Lung (tissue), 11 donors: ENCODE measurements at regions not wholly inside any gene's neighbourhood (a gene's known extent, or its start where the extent isn't known, plus 50 kb on each side); places are given as distances from the start of the nearest gene placed in this dataset.

Experiments
- ATAC-seq: fragments of 200-7000 bp; cut with Tn5 transposase; one replicate; pipeline ENCODE4 v1.9.1; 2020; ENCODE audit warnings: moderate number of reproducible peaks; ENCODE audit not compliant: insufficient read depth, low FRiP score
- DNase-seq, 3 donors: peaks; one replicate each; pipeline ENCODE4 v3.0.0-alpha.2; 2013 to 2017
- H3K27ac ChIP-seq, 2 donors: one replicate each; pipeline ENCODE4 v1.5.1; 2013; ENCODE audit warnings: mild to moderate bottlenecking in 2 of 2, moderate library complexity in 2 of 2, control low read depth in 1 of 2, inconsistent platforms in 1 of 2, low read depth in 1 of 2, low read length in 1 of 2
- H3K27me3 ChIP-seq, 3 donors: one replicate each; pipeline ENCODE4 v1.5.1; 2013; ENCODE audit warnings: low read length in 2 of 3; ENCODE audit not compliant: control insufficient read depth in 3 of 3, insufficient read depth in 3 of 3
- H3K36me3 ChIP-seq, 4 donors: one replicate each; pipeline ENCODE4 v1.5.1; 2013; ENCODE audit warnings: low read length in 4 of 4, mild to moderate bottlenecking in 1 of 4, moderate library complexity in 1 of 4; ENCODE audit not compliant: control insufficient read depth in 4 of 4, insufficient read depth in 4 of 4
- H3K4me1 ChIP-seq, 5 donors: one replicate each; pipeline ENCODE4 v1.5.1; 2013; ENCODE audit warnings: low read length in 5 of 5, mild to moderate bottlenecking in 2 of 5, moderate library complexity in 1 of 5; ENCODE audit not compliant: control insufficient read depth in 5 of 5, insufficient read depth in 5 of 5
- H3K4me3 ChIP-seq: one replicate; pipeline ENCODE4 v1.5.1; 2013; ENCODE audit warnings: mild to moderate bottlenecking, control low read depth, moderate library complexity
- H3K9ac ChIP-seq, 2 donors: one replicate each; pipeline ENCODE4 v1.5.1; 2013; ENCODE audit warnings: low read length in 2 of 2, control low read depth in 1 of 2; ENCODE audit not compliant: insufficient read depth in 1 of 2
- H3K9me3 ChIP-seq, 4 donors: one replicate each; pipeline ENCODE4 v1.5.1; 2013; ENCODE audit warnings: low read length in 3 of 4, mild to moderate bottlenecking in 1 of 4, moderate library complexity in 1 of 4; ENCODE audit not compliant: control insufficient read depth in 4 of 4, insufficient read depth in 3 of 4
- CTCF ChIP-seq: IDR thresholded peaks from 2 replicates; pipeline ENCODE4 v1.5.1; 2012; ENCODE audit warnings: mild to moderate bottlenecking; ENCODE audit errors: control extremely low read depth, extremely low read depth
- WGBS, 2 donors: extraction: QIAGEN DNeasy Blood & Tissue Kit; methylation state at CpG; one replicate each; pipeline ENCODE4 v1.1.7; 2013; 5-methylcytosine and 5-hydroxymethylcytosine counted together
- donor health status: control.
- donor health status: control.
- donor health status: Bipolar disorder and iron deficiency.
- donor health status: healthy.
- donor health status: DM: yes; HTN: yes; CAD: no.

GRCh38 chr4:31715302-31715701, 995.1 kb downstream of the PCDH7 start:
- H3K36me3 ChIP-seq: no peaks in the 10 kb centered on the region
- no peaks in the 10 kb centered on the region for H3K9me3 ChIP-seq
- H3K27me3 ChIP-seq: no peaks in the 10 kb centered on the region
- TF ChIP-seq CTCF: no peak
- DNase-seq (no peak), ATAC-seq (no peak)
- peaks cover 0 to 4% (median 0%) of the 10 kb centered on the region in 5 donors for H3K4me1 ChIP-seq
- H3K27ac ChIP-seq: no peak overlapping the region
- no peak overlapping the region for H3K4me3 ChIP-seq
- 40 to 68% methylated on average over 1 of the region's 1 CpG for WGBS, 2 donors
- H3K9ac ChIP-seq: no peak overlapping the region

GRCh38 chr4:31727030-31727429, 1006.9 kb downstream of the PCDH7 start:
- TF ChIP-seq CTCF: no peak
- no peak overlapping the region for H3K4me3 ChIP-seq
- H3K9ac ChIP-seq: no peak overlapping the region
- DNase-seq (no peak), ATAC-seq (no peak)
- WGBS, 2 donors: 55 to 71% methylated on average over 1 of the region's 1 CpG
- H3K27ac ChIP-seq: no peak overlapping the region
- H3K27me3 ChIP-seq: no peaks in the 10 kb centered on the region
- no peaks in the 10 kb centered on the region for H3K36me3 ChIP-seq
- H3K9me3 ChIP-seq: no peaks in the 10 kb centered on the region
- H3K4me1 ChIP-seq: no peaks in the 10 kb centered on the region

- no peaks in the 10 kb centered on the region for H3K36me3 ChIP-seq
- H3K9me3 ChIP-seq: no peaks in the 10 kb centered on the region
- no peaks in the 10 kb centered on the region for H3K27me3 ChIP-seq
- TF ChIP-seq CTCF: no peak
- WGBS, 2 donors: 91 to 92% methylated on average over 3 of the region's 3 CpGs
- ATAC-seq (no peak), DNase-seq (no peak)
- no peaks in the 10 kb centered on the region for H3K4me1 ChIP-seq
- no peak overlapping the region for H3K4me3 ChIP-seq
- no peak overlapping the region for H3K9ac ChIP-seq
- no peak overlapping the region for H3K27ac ChIP-seq
These were observed 1014.8 kb downstream of the PCDH7 start for GRCh38 chr4:31735004-31735403.

- H3K4me1 ChIP-seq: no peaks in the 10 kb centered on the region
- no peak overlapping the region for H3K9ac ChIP-seq
- no peak for ATAC-seq
- H3K27ac ChIP-seq: no peak overlapping the region
- WGBS, 2 donors: 17 to 35% methylated on average over 3 of the region's 3 CpGs
- no peaks in the 10 kb centered on the region for H3K27me3 ChIP-seq
- H3K36me3 ChIP-seq: no peaks in the 10 kb centered on the region
- peak in 1 of 3 donors; percentile 6 for DNase-seq
- no peak for TF ChIP-seq CTCF
- H3K9me3 ChIP-seq: no peaks in the 10 kb centered on the region
- H3K4me3 ChIP-seq: no peak overlapping the region
These were observed 1017.2 kb downstream of the PCDH7 start for GRCh38 chr4:31737419-31737818.
